ENCODE measurements at regions not wholly inside any gene's neighbourhood (a gene's known extent, or its start where the extent isn't known, plus 50 kb on each side); places are given as distances from the start of the nearest gene placed in this dataset.

GRCh38 chr2:217110550-217110949 is 250.7 kb upstream of the TNP1 start:
- TF ChIP-seq POLR2A (IDR thresholded peaks at IDR 0.05; ENCODE audit: extremely low read depth, insufficient read length) = no peak
- no peak overlapping the region for H3K4me3 ChIP-seq (ENCODE audit: low read depth, low read length)
- DNase-seq (ENCODE audit: low read depth) = no peak

- peak; percentile 58 for DNase-seq (ENCODE audit: low read depth)
- 0 out of 2 replicates have a peak, but pooled peaks have one; percentile 9 for TF ChIP-seq MAX (IDR thresholded peaks at IDR 0.05; ENCODE audit: low read depth, low read length)
- TF ChIP-seq MYC (IDR thresholded peaks at IDR 0.05; ENCODE audit: low read depth, low read length) = no peak
- no peak for TF ChIP-seq CTCF (IDR thresholded peaks at IDR 0.05; ENCODE audit: low read depth, low read length)
- no peak overlapping the region for H3K4me3 ChIP-seq (ENCODE audit: low read depth, low read length)
Measured at GRCh38 chr2:217108575-217109027, 248.7 kb upstream of the TNP1 start.

- no peak for TF ChIP-seq CTCF (IDR thresholded peaks at IDR 0.05; ENCODE audit: low read depth, low read length)
- no peak for TF ChIP-seq POLR2A (IDR thresholded peaks at IDR 0.05; ENCODE audit: extremely low read depth, insufficient read length)
- no peak for TF ChIP-seq MYC (IDR thresholded peaks at IDR 0.05; ENCODE audit: low read depth, low read length)
- no peak for TF ChIP-seq MAX (IDR thresholded peaks at IDR 0.05; ENCODE audit: low read depth, low read length)
- DNase-seq (ENCODE audit: low read depth) = no peak
- no peak overlapping the region for H3K4me3 ChIP-seq (ENCODE audit: low read depth, low read length)
Measured at GRCh38 chr2:217108086-217108485, 248.2 kb upstream of the TNP1 start.

GRCh38 chr2:217107480-217107879 is 247.6 kb upstream of the TNP1 start:
- DNase-seq (ENCODE audit: low read depth) = peak; percentile 77

GRCh38 chr2:217106650-217107014 is 246.8 kb upstream of the TNP1 start:
- DNase-seq (ENCODE audit: low read depth) = no peak
- TF ChIP-seq MAX (IDR thresholded peaks at IDR 0.05; ENCODE audit: low read depth, low read length) (no peak), POLR2A (IDR thresholded peaks at IDR 0.05; ENCODE audit: extremely low read depth, insufficient read length) (no peak), MYC (IDR thresholded peaks at IDR 0.05; ENCODE audit: low read depth, low read length) (no peak), CTCF (IDR thresholded peaks at IDR 0.05; ENCODE audit: low read depth, low read length) (peak; percentile 59)
- H3K4me3 ChIP-seq (ENCODE audit: low read depth, low read length) = no peak overlapping the region

More at GRCh38 chr2:217107480-217107879, 247.6 kb upstream of the TNP1 start:
- TF ChIP-seq POLR2A (IDR thresholded peaks at IDR 0.05; ENCODE audit: extremely low read depth, insufficient read length) = no peak
- no peak for TF ChIP-seq CTCF (IDR thresholded peaks at IDR 0.05; ENCODE audit: low read depth, low read length)
- no peak for TF ChIP-seq MYC (IDR thresholded peaks at IDR 0.05; ENCODE audit: low read depth, low read length)
- no peak for TF ChIP-seq MAX (IDR thresholded peaks at IDR 0.05; ENCODE audit: low read depth, low read length)
- no peak overlapping the region for H3K4me3 ChIP-seq (ENCODE audit: low read depth, low read length)

- TF ChIP-seq CTCF (IDR thresholded peaks at IDR 0.05; ENCODE audit: low read depth, low read length) (no peak), MAX (IDR thresholded peaks at IDR 0.05; ENCODE audit: low read depth, low read length) (no peak), MYC (IDR thresholded peaks at IDR 0.05; ENCODE audit: low read depth, low read length) (no peak), POLR2A (IDR thresholded peaks at IDR 0.05; ENCODE audit: extremely low read depth, insufficient read length) (no peak)
- DNase-seq (ENCODE audit: low read depth) = no peak
- H3K4me3 ChIP-seq (ENCODE audit: low read depth, low read length) = no peak overlapping the region
Measured at GRCh38 chr2:217105733-217106649, 246.1 kb upstream of the TNP1 start.

Data from NB4 (cell line).